ENCODE measurements at regions not wholly inside any gene's neighbourhood (a gene's known extent, or its start where the extent isn't known, plus 50 kb on each side); places are given as distances from the start of the nearest gene placed in this dataset.

- DNase-seq (no peak), ATAC-seq (peak; percentile 59)
- Mint-ChIP-seq H3K27ac (peak overlapping the region; percentile 84), H3K4me1 (peaks cover 85% of the 10 kb centered on the region), H3K27me3 (no peaks in the 10 kb centered on the region), H3K36me3 (ENCODE audit: low read depth) (peaks cover 14% of the 10 kb centered on the region), H3K4me3 (peak overlapping the region; percentile 48), H3K9me3 (no peaks in the 10 kb centered on the region)
Measured at GRCh38 chr7:130988443-130988842, 254.4 kb upstream of the KLF14 start.

- peak overlapping the region; percentile 84 for H3K27ac Mint-ChIP-seq
- ATAC-seq: no peak
- no peaks in the 10 kb centered on the region for H3K27me3 Mint-ChIP-seq
- no peaks in the 10 kb centered on the region for H3K9me3 Mint-ChIP-seq
- no peak overlapping the region for H3K4me3 Mint-ChIP-seq
- H3K4me1 Mint-ChIP-seq: peaks cover 88% of the 10 kb centered on the region
- DNase-seq: no peak
- peaks cover 12% of the 10 kb centered on the region for H3K36me3 Mint-ChIP-seq (ENCODE audit: low read depth)
Measured at GRCh38 chr7:130989101-130989795, 255.2 kb upstream of the KLF14 start.

GRCh38 chr7:130990178-130990832 is 256.3 kb upstream of the KLF14 start:
- Mint-ChIP-seq H3K36me3 (ENCODE audit: low read depth) (peaks cover 8% of the 10 kb centered on the region), H3K27ac (peak overlapping the region; percentile 54), H3K27me3 (no peaks in the 10 kb centered on the region), H3K9me3 (no peaks in the 10 kb centered on the region), H3K4me1 (peaks cover 88% of the 10 kb centered on the region), H3K4me3 (no peak overlapping the region)
- ATAC-seq (peak; percentile 12), DNase-seq (no peak)

GRCh38 chr7:130993671-130994365 is 259.8 kb upstream of the KLF14 start:
- Mint-ChIP-seq H3K27ac (peak overlapping the region; percentile 92), H3K9me3 (no peaks in the 10 kb centered on the region), H3K27me3 (no peaks in the 10 kb centered on the region), H3K4me1 (peaks cover 87% of the 10 kb centered on the region), H3K36me3 (ENCODE audit: low read depth) (peaks cover 10% of the 10 kb centered on the region), H3K4me3 (no peak overlapping the region)
- DNase-seq (no peak), ATAC-seq (no peak)

GRCh38 chr7:130994378-130995115 is 260.5 kb upstream of the KLF14 start:
- peaks cover 87% of the 10 kb centered on the region for H3K4me1 Mint-ChIP-seq
- no peak overlapping the region for H3K4me3 Mint-ChIP-seq

GRCh38 chr7:130995252-130996081 is 261.5 kb upstream of the KLF14 start:
- Mint-ChIP-seq H3K27me3 (no peaks in the 10 kb centered on the region), H3K9me3 (no peaks in the 10 kb centered on the region), H3K27ac (peak overlapping the region; percentile 92), H3K4me1 (peaks cover 85% of the 10 kb centered on the region), H3K36me3 (ENCODE audit: low read depth) (peaks cover 16% of the 10 kb centered on the region), H3K4me3 (peak overlapping the region; percentile 7)
- peak; percentile 15 for ATAC-seq
- no peak for DNase-seq

More at GRCh38 chr7:130994378-130995115, 260.5 kb upstream of the KLF14 start:
- Mint-ChIP-seq H3K27me3 (no peaks in the 10 kb centered on the region), H3K27ac (peak overlapping the region; percentile 92), H3K9me3 (no peaks in the 10 kb centered on the region), H3K36me3 (ENCODE audit: low read depth) (peaks cover 13% of the 10 kb centered on the region)
- DNase-seq (no peak), ATAC-seq (no peak)

- Mint-ChIP-seq H3K36me3 (ENCODE audit: low read depth) (peaks cover 19% of the 10 kb centered on the region), H3K4me1 (peaks cover 84% of the 10 kb centered on the region), H3K4me3 (peak overlapping the region; percentile 55), H3K9me3 (no peaks in the 10 kb centered on the region), H3K27ac (peak overlapping the region; percentile 92), H3K27me3 (no peaks in the 10 kb centered on the region)
- ATAC-seq (no peak), DNase-seq (no peak)
Measured at GRCh38 chr7:130996205-130996832, 262.3 kb upstream of the KLF14 start.

GRCh38 chr7:130996833-130997231 is 262.8 kb upstream of the KLF14 start:
- peaks cover 82% of the 10 kb centered on the region for H3K4me1 Mint-ChIP-seq
- no peaks in the 10 kb centered on the region for H3K9me3 Mint-ChIP-seq
- ATAC-seq: peak; percentile 79
- peak overlapping the region; percentile 55 for H3K4me3 Mint-ChIP-seq
- H3K27ac Mint-ChIP-seq: peak overlapping the region; percentile 92
- H3K36me3 Mint-ChIP-seq (ENCODE audit: low read depth): peaks cover 22% of the 10 kb centered on the region
- DNase-seq: peak; percentile 48
- no peaks in the 10 kb centered on the region for H3K27me3 Mint-ChIP-seq

- Mint-ChIP-seq H3K4me1 (peaks cover 77% of the 10 kb centered on the region), H3K27ac (peak overlapping the region; percentile 88), H3K36me3 (ENCODE audit: low read depth) (peaks cover 29% of the 10 kb centered on the region), H3K4me3 (no peak overlapping the region), H3K27me3 (no peaks in the 10 kb centered on the region), H3K9me3 (peaks cover 13% of the 10 kb centered on the region)
- no peak for ATAC-seq
- DNase-seq: no peak
Measured at GRCh38 chr7:130998993-130999602, 265.1 kb upstream of the KLF14 start.

GRCh38 chr7:130999926-131000325 is 265.9 kb upstream of the KLF14 start:
- H3K36me3 Mint-ChIP-seq (ENCODE audit: low read depth): peaks cover 35% of the 10 kb centered on the region
- ATAC-seq: no peak
- peak overlapping the region; percentile 73 for H3K27ac Mint-ChIP-seq
- H3K4me1 Mint-ChIP-seq: peaks cover 76% of the 10 kb centered on the region
- H3K27me3 Mint-ChIP-seq: no peaks in the 10 kb centered on the region
- no peak overlapping the region for H3K4me3 Mint-ChIP-seq
- DNase-seq: no peak
- H3K9me3 Mint-ChIP-seq: peaks cover 13% of the 10 kb centered on the region

- DNase-seq (no peak), ATAC-seq (no peak)
- H3K27me3 Mint-ChIP-seq: no peaks in the 10 kb centered on the region
- peaks cover 39% of the 10 kb centered on the region for H3K36me3 Mint-ChIP-seq (ENCODE audit: low read depth)
- H3K9me3 Mint-ChIP-seq: peaks cover 16% of the 10 kb centered on the region
- H3K4me3 Mint-ChIP-seq: no peak overlapping the region
- H3K27ac Mint-ChIP-seq: peak overlapping the region; percentile 73
- peaks cover 76% of the 10 kb centered on the region for H3K4me1 Mint-ChIP-seq
Measured at GRCh38 chr7:131000389-131000788, 266.4 kb upstream of the KLF14 start.

- H3K9me3 Mint-ChIP-seq: peaks cover 21% of the 10 kb centered on the region
- no peaks in the 10 kb centered on the region for H3K27me3 Mint-ChIP-seq
- H3K4me3 Mint-ChIP-seq: no peak overlapping the region
- H3K27ac Mint-ChIP-seq: peak overlapping the region; percentile 39
- ATAC-seq (no peak), DNase-seq (no peak)
- H3K4me1 Mint-ChIP-seq: peaks cover 74% of the 10 kb centered on the region
- H3K36me3 Mint-ChIP-seq (ENCODE audit: low read depth): peaks cover 42% of the 10 kb centered on the region
Measured at GRCh38 chr7:131000873-131001272, 266.9 kb upstream of the KLF14 start.

- Mint-ChIP-seq H3K36me3 (ENCODE audit: low read depth) (peaks cover 42% of the 10 kb centered on the region), H3K4me3 (no peak overlapping the region), H3K27ac (no peak overlapping the region), H3K4me1 (peaks cover 72% of the 10 kb centered on the region), H3K27me3 (no peaks in the 10 kb centered on the region), H3K9me3 (peaks cover 21% of the 10 kb centered on the region)
- ATAC-seq (no peak), DNase-seq (no peak)
Measured at GRCh38 chr7:131002600-131002999, 268.6 kb upstream of the KLF14 start.
